ENCODE measurements at regions not wholly inside any gene's neighbourhood (a gene's known extent, or its start where the extent isn't known, plus 50 kb on each side); places are given as distances from the start of the nearest gene placed in this dataset.
"Not testable (repeated sequence)": the region's sequence is repeated elsewhere in the genome, so short reads cannot be mapped to it uniquely, and the experiment has no call there.

- Histone ChIP-seq H3K9me3 (ENCODE audit: low read length) (no peaks in the 10 kb centered on the region), H3K27ac (ENCODE audit: low read depth, low read length) (no peak overlapping the region), H3K4me3 (ENCODE audit: low read depth in 1 of 2, low read length in 2 of 2) (no peak overlapping the region), H3K36me3 (ENCODE audit: insufficient read depth, low read length) (no peaks in the 10 kb centered on the region), H3K4me1 (ENCODE audit: insufficient read depth, low read length) (no peaks in the 10 kb centered on the region), H3K27me3 (ENCODE audit: control insufficient read depth in 1 of 2, insufficient read depth in 2 of 2, low read length in 2 of 2) (no peaks in the 10 kb centered on the region), H3K9ac (ENCODE audit: low read length) (no peak overlapping the region)
Measured at GRCh38 chr9:13437866-13438265, 158.4 kb upstream of the MPDZ start.

DNA sequence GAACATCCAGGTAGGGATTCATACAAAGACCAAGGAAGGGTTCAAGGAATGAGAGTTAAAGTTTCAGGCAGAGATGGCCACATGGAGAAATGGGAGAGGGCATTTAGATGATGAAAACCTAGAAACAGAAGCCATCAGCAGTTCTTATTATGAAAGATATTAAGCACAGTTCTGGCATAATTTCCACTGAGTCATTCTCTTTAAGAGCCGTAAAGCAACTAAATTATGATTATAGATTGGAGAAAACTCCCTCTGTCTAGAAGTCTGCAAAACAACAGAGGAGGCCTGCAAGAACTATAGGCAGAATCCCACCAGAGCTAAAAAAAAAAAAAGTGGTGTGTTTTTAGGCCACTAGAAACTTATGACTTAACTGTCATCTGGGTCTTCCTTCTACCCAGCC, 157.1 kb upstream of the MPDZ start:
- no peak overlapping the region for H3K9ac ChIP-seq (ENCODE audit: low read length)
- no peak overlapping the region for H3K27ac ChIP-seq (ENCODE audit: low read depth, low read length)
- no peaks in the 10 kb centered on the region for H3K4me1 ChIP-seq (ENCODE audit: insufficient read depth, low read length)
- no peaks in the 10 kb centered on the region for H3K27me3 ChIP-seq (ENCODE audit: control insufficient read depth in 1 of 2, insufficient read depth in 2 of 2, low read length in 2 of 2)
- H3K36me3 ChIP-seq (ENCODE audit: insufficient read depth, low read length), result no peaks in the 10 kb centered on the region
- H3K9me3 ChIP-seq (ENCODE audit: low read length), result no peaks in the 10 kb centered on the region
- no peak overlapping the region for H3K4me3 ChIP-seq (ENCODE audit: low read depth in 1 of 2, low read length in 2 of 2)

- H3K9me3 ChIP-seq (ENCODE audit: low read length), result not testable (repeated sequence)
Measured at GRCh38 chr9:13433453-13433852, 154.0 kb upstream of the MPDZ start.

DNA sequence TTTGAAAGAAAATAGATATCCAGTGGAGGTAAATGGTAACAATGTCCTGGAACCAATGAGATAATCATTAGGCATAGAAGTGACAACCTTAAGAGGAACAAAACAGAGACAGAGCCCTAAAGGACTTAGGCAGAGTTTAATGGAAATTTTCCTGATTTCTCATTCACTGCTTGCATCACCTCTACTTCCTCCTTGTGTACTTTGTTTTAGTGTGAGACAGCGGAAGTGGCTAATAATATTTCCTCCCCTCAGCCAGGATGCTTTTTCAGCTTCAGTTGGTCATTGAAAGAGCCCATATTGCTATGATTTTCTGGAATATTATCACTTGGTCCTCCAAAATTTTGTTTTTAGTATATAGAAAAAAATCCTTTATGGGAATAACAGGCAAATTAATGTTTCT, 153.4 kb upstream of the MPDZ start:
- Histone ChIP-seq H3K9ac (ENCODE audit: low read length) (no peak overlapping the region), H3K9me3 (ENCODE audit: low read length) (no peaks in the 10 kb centered on the region), H3K27ac (ENCODE audit: low read depth, low read length) (no peak overlapping the region), H3K36me3 (ENCODE audit: insufficient read depth, low read length) (no peaks in the 10 kb centered on the region), H3K4me3 (ENCODE audit: low read depth in 1 of 2, low read length in 2 of 2) (no peak overlapping the region), H3K4me1 (ENCODE audit: insufficient read depth, low read length) (peaks cover 16% of the 10 kb centered on the region), H3K27me3 (ENCODE audit: control insufficient read depth in 1 of 2, insufficient read depth in 2 of 2, low read length in 2 of 2) (no peaks in the 10 kb centered on the region)

More at GRCh38 chr9:13433453-13433852, 154.0 kb upstream of the MPDZ start:
- H3K9ac ChIP-seq (ENCODE audit: low read length); H3K27me3 ChIP-seq (ENCODE audit: control insufficient read depth in 1 of 2, insufficient read depth in 2 of 2, low read length in 2 of 2); H3K4me3 ChIP-seq (ENCODE audit: low read depth in 1 of 2, low read length in 2 of 2); H3K27ac ChIP-seq (ENCODE audit: low read depth, low read length); H3K36me3 ChIP-seq (ENCODE audit: insufficient read depth, low read length): not testable (repeated sequence)
- H3K4me1 ChIP-seq (ENCODE audit: insufficient read depth, low read length), result peaks cover 16% of the 10 kb centered on the region

GRCh38 chr9:13431692-13432091, 152.2 kb upstream of the MPDZ start:
- Histone ChIP-seq H3K9ac (ENCODE audit: low read length) (no peak overlapping the region), H3K27ac (ENCODE audit: low read depth, low read length) (no peak overlapping the region), H3K36me3 (ENCODE audit: insufficient read depth, low read length) (no peaks in the 10 kb centered on the region), H3K4me3 (ENCODE audit: low read depth in 1 of 2, low read length in 2 of 2) (no peak overlapping the region), H3K9me3 (ENCODE audit: low read length) (no peaks in the 10 kb centered on the region), H3K27me3 (ENCODE audit: control insufficient read depth in 1 of 2, insufficient read depth in 2 of 2, low read length in 2 of 2) (no peaks in the 10 kb centered on the region), H3K4me1 (ENCODE audit: insufficient read depth, low read length) (peaks cover 16% of the 10 kb centered on the region)

- no peak overlapping the region for H3K9ac ChIP-seq (ENCODE audit: low read length)
- no peak overlapping the region for H3K27ac ChIP-seq (ENCODE audit: low read depth, low read length)
Measured at GRCh38 chr9:13431222-13431536, 151.7 kb upstream of the MPDZ start.

DNA sequence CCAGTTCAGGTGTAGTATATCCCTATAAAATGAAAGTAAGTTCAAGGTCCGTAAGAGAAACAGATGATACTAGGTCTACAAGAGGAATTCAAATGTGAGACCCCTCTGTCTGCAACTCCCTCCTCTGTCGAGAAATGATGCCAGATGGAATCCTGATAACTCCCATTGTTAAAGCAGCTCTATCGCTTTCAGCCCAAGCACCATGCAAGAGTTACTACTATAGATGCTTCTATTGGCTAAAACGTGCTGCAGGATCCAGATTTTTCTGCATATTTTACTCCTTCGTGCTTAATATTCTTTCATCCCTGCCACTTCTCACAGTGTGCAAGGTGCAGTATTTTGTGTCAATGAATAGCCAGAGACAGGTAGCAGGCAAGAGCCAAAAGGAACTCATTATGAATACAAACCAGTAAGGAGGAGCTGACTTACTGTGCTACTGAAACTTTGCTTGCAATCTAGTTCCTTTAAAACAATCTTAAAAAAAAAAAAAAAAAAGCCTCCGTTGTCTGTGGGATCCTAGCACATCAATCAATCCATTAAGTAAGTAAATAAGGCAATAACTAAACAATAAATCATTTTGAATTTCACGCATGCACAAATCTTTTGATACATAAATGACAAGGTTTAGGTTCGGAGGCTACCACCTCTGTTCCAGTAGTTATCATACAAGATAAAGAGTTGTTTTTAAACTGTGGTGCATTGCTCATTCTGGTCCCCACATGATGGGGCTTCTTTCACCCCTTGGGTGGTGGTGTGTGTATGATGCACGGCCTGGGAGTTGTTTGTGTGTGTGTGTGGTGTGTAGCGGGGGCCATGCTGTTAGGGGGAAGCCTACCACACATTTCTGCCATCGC, 151.1 kb upstream of the MPDZ start:
- no peak overlapping the region for H3K9ac ChIP-seq (ENCODE audit: low read length)
- H3K9me3 ChIP-seq (ENCODE audit: low read length), result no peaks in the 10 kb centered on the region
- H3K27me3 ChIP-seq (ENCODE audit: control insufficient read depth in 1 of 2, insufficient read depth in 2 of 2, low read length in 2 of 2), result no peaks in the 10 kb centered on the region
- no peak overlapping the region for H3K27ac ChIP-seq (ENCODE audit: low read depth, low read length)
- peaks cover 16% of the 10 kb centered on the region for H3K4me1 ChIP-seq (ENCODE audit: insufficient read depth, low read length)
- no peaks in the 10 kb centered on the region for H3K36me3 ChIP-seq (ENCODE audit: insufficient read depth, low read length)
- H3K4me3 ChIP-seq (ENCODE audit: low read depth in 1 of 2, low read length in 2 of 2), result no peak overlapping the region

More at GRCh38 chr9:13431222-13431536, 151.7 kb upstream of the MPDZ start:
- Histone ChIP-seq H3K9me3 (ENCODE audit: low read length) (no peaks in the 10 kb centered on the region), H3K4me1 (ENCODE audit: insufficient read depth, low read length) (peaks cover 16% of the 10 kb centered on the region), H3K27me3 (ENCODE audit: control insufficient read depth in 1 of 2, insufficient read depth in 2 of 2, low read length in 2 of 2) (no peaks in the 10 kb centered on the region), H3K4me3 (ENCODE audit: low read depth in 1 of 2, low read length in 2 of 2) (no peak overlapping the region), H3K36me3 (ENCODE audit: insufficient read depth, low read length) (no peaks in the 10 kb centered on the region)

GRCh38 chr9:13429301-13430190, 150.1 kb upstream of the MPDZ start:
- Histone ChIP-seq H3K9ac (ENCODE audit: low read length) (no peak overlapping the region), H3K4me3 (ENCODE audit: low read depth in 1 of 2, low read length in 2 of 2) (no peak overlapping the region), H3K9me3 (ENCODE audit: low read length) (no peaks in the 10 kb centered on the region), H3K27me3 (ENCODE audit: control insufficient read depth in 1 of 2, insufficient read depth in 2 of 2, low read length in 2 of 2) (no peaks in the 10 kb centered on the region), H3K4me1 (ENCODE audit: insufficient read depth, low read length) (peaks cover 16% of the 10 kb centered on the region), H3K36me3 (ENCODE audit: insufficient read depth, low read length) (no peaks in the 10 kb centered on the region), H3K27ac (ENCODE audit: low read depth, low read length) (no peak overlapping the region)

- Histone ChIP-seq H3K27ac (ENCODE audit: low read depth, low read length) (no peak overlapping the region), H3K9ac (ENCODE audit: low read length) (no peak overlapping the region), H3K36me3 (ENCODE audit: insufficient read depth, low read length) (no peaks in the 10 kb centered on the region), H3K4me1 (ENCODE audit: insufficient read depth, low read length) (peaks cover 16% of the 10 kb centered on the region), H3K27me3 (ENCODE audit: control insufficient read depth in 1 of 2, insufficient read depth in 2 of 2, low read length in 2 of 2) (no peaks in the 10 kb centered on the region), H3K9me3 (ENCODE audit: low read length) (no peaks in the 10 kb centered on the region), H3K4me3 (ENCODE audit: low read depth in 1 of 2, low read length in 2 of 2) (no peak overlapping the region)
Measured at GRCh38 chr9:13428766-13429165, 149.3 kb upstream of the MPDZ start.

DNA sequence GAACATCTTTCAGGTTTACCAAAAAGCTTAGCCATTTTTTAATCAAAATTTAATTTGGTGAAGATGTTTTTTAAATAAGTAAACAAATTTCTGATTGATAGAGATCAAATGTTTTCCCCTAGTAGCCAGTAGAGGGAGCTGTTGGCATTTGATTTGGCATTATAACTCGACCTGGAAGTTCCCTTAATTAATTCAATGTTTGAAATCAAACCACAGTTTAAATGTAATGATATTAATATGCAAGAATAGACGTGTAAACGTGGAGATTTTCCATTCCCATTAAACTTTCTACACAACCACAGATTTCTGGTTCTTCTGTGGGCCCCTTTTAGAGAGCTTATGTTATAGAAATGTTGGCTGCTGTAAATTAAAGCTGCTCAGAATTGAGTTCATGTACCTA, 148.1 kb upstream of the MPDZ start:
- Histone ChIP-seq H3K9ac (ENCODE audit: low read length) (no peak overlapping the region), H3K4me3 (ENCODE audit: low read depth in 1 of 2, low read length in 2 of 2) (no peak overlapping the region), H3K4me1 (ENCODE audit: insufficient read depth, low read length) (peaks cover 16% of the 10 kb centered on the region), H3K9me3 (ENCODE audit: low read length) (no peaks in the 10 kb centered on the region), H3K27ac (ENCODE audit: low read depth, low read length) (no peak overlapping the region), H3K36me3 (ENCODE audit: insufficient read depth, low read length) (no peaks in the 10 kb centered on the region), H3K27me3 (ENCODE audit: control insufficient read depth in 1 of 2, insufficient read depth in 2 of 2, low read length in 2 of 2) (no peaks in the 10 kb centered on the region)

DNA sequence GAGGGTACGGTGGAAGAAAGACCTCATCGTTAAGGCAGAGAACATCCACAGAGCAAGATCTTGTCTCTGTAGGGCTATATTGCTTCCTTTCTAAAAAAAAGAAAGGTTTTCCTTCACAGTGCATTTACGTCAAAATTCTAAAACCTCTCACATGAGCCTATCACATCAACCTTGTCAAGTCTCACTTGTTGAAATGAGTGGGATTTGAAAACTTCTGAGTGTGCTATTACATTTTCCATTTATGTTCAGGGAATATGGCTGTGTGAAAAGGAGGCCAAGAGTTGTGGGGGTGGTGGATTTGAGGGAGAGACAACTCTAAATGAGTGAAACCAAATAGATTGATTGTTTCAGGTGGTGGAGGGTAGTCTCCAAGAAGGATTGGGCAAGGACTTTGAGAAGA, 147.1 kb upstream of the MPDZ start:
- Histone ChIP-seq H3K9me3 (ENCODE audit: low read length) (no peaks in the 10 kb centered on the region), H3K27me3 (ENCODE audit: control insufficient read depth in 1 of 2, insufficient read depth in 2 of 2, low read length in 2 of 2) (no peaks in the 10 kb centered on the region), H3K4me1 (ENCODE audit: insufficient read depth, low read length) (peaks cover 16% of the 10 kb centered on the region), H3K36me3 (ENCODE audit: insufficient read depth, low read length) (no peaks in the 10 kb centered on the region), H3K9ac (ENCODE audit: low read length) (no peak overlapping the region), H3K27ac (ENCODE audit: low read depth, low read length) (no peak overlapping the region), H3K4me3 (ENCODE audit: low read depth in 1 of 2, low read length in 2 of 2) (no peak overlapping the region)
